Gastroesophageal sphincter (tissue), 3 donors: ENCODE measurements at regions not wholly inside any gene's neighbourhood (a gene's known extent, or its start where the extent isn't known, plus 50 kb on each side); places are given as distances from the start of the nearest gene placed in this dataset.

Source experiments
- CTCF ChIP-seq, 4 experiments: fragments of 200-600 bp in 2 of 4; fragments of 450-650 bp in 2 of 4; sonication (generic) in 1 of 4; IDR thresholded peaks; one replicate each; pipeline ENCODE4 v1.5.1; 2017 to 2019; ENCODE audit warnings: antibody characterized with exemption in 4 of 4, mild to moderate bottlenecking in 2 of 4, moderate library complexity in 2 of 4
- POLR2A ChIP-seq, 2 donors: fragments of 450-650 bp; IDR thresholded peaks; one replicate each; pipeline ENCODE4 v1.6.1; 2017; ENCODE audit warnings: antibody characterized with exemption in 2 of 2, mild to moderate bottlenecking in 2 of 2, moderate library complexity in 1 of 2
- POLR2AphosphoS5 ChIP-seq: sonication (generic); formaldehyde crosslinking; IDR thresholded peaks from one replicate; pipeline ENCODE4 v1.6.1; 2017; ENCODE audit warnings: antibody characterized with exemption

GRCh38 chr14:29075761-29076160, 309.2 kb downstream of the FOXG1 start:
- TF ChIP-seq POLR2A (IDR thresholded peaks at IDR 0.05) (no peak), CTCF (IDR thresholded peaks at IDR 0.05) (no peak), POLR2AphosphoS5 (no peak)
